PC-3 (cell line): ENCODE measurements at regions not wholly inside any gene's neighbourhood (a gene's known extent, or its start where the extent isn't known, plus 50 kb on each side); places are given as distances from the start of the nearest gene placed in this dataset.

Source experiments
- ATAC-seq: fragments of 200-7000 bp; cut with Tn5 transposase; 2 replicates; pipeline ENCODE4 v1.9.1; 2020; ENCODE audit warnings: mild to moderate bottlenecking, moderate library complexity
- BruUV-seq: library from RNA; stranded (reverse); fragments of 400-500 nt; replicated peaks from 2 replicates; lab custom pipeline; 2021; lab: Mats Ljungman, UMichigan
- CTCF ChIA-PET: fragments of 300-600 bp; sonication (Branson Sonifier 250); formaldehyde crosslinking; loops from one replicate; lab custom pipeline; 2022; ENCODE audit warnings: antibody characterized with exemption; lab: Charles Lee
- POLR2A ChIA-PET: fragments of 300-600 bp; sonication (Branson Sonifier 250); formaldehyde crosslinking; loops from one replicate; lab custom pipeline; 2022; ENCODE audit warnings: antibody characterized with exemption; ENCODE audit not compliant: unreplicated experiment; lab: Charles Lee
- DNase-seq: peaks from one replicate; pipeline ENCODE4 v3.0.0-alpha.2; 2015
- H2AFZ ChIP-seq: fragments of 300-600 bp; sonication (generic); 2 replicates; pipeline ENCODE4 v1.6.0; 2016; ENCODE audit warnings: antibody characterized with exemption, low read length
- H3F3A ChIP-seq: fragments of 300-600 bp; sonication (generic); one replicate; pipeline ENCODE4 v1.6.0; 2017; ENCODE audit warnings: antibody characterized with exemption, low read length, control low read depth, mild to moderate bottlenecking; ENCODE audit not compliant: unreplicated experiment
- H3K27ac ChIP-seq: fragments of 300-600 bp; sonication (generic); 2 replicates; pipeline ENCODE4 v1.5.1; 2016; ENCODE audit warnings: mild to moderate bottlenecking, low read length
- H3K27me3 ChIP-seq: fragments of 300-600 bp; sonication (generic); 2 replicates; pipeline ENCODE4 v1.6.1; 2016; ENCODE audit warnings: low read length, mixed read lengths
- H3K36me3 ChIP-seq: fragments of 300-600 bp; sonication (generic); 2 replicates; pipeline ENCODE4 v1.6.1; 2016; ENCODE audit warnings: low read depth, mixed run types, low read length, mixed read lengths
- H3K4me1 ChIP-seq: fragments of 300-600 bp; sonication (generic); 2 replicates; pipeline ENCODE4 v1.5.1; 2016; ENCODE audit warnings: low read length; ENCODE audit not compliant: insufficient read depth
- H3K4me2 ChIP-seq: fragments of 300-600 bp; sonication (generic); 2 replicates; pipeline ENCODE4 v1.6.0; 2016; ENCODE audit warnings: low read length
- H3K4me3 ChIP-seq: fragments of 300-600 bp; sonication (generic); 2 replicates; pipeline ENCODE4 v1.5.1; 2016; ENCODE audit warnings: mild to moderate bottlenecking, low read length, mixed read lengths
- H3K79me2 ChIP-seq: fragments of 300-600 bp; sonication (generic); 2 replicates; pipeline ENCODE4 v1.6.1; 2017; ENCODE audit warnings: low read length, mixed read lengths
- H3K9ac ChIP-seq: fragments of 300-600 bp; sonication (generic); 2 replicates; pipeline ENCODE4 v1.6.0; 2016; ENCODE audit warnings: mild to moderate bottlenecking, low read length
- H3K9me2 ChIP-seq: fragments of 300-600 bp; sonication (generic); replicated peaks from 2 replicates; pipeline ENCODE4 v1.6.1; 2016; ENCODE audit warnings: mixed run types, low read length, mixed read lengths
- H3K9me3 ChIP-seq: fragments of 300-600 bp; sonication (generic); 2 replicates; pipeline ENCODE4 v1.6.1; 2016; ENCODE audit warnings: low read length, mixed read lengths
- H4K20me1 ChIP-seq: fragments of 300-600 bp; sonication (generic); 2 replicates; pipeline ENCODE4 v1.6.1; 2016; ENCODE audit warnings: low read length, mixed read lengths
- CTCF ChIP-seq: fragments of 300-600 bp; sonication (generic); conservative IDR thresholded peaks from 2 replicates; pipeline ENCODE4 v1.5.1; 2017; ENCODE audit warnings: antibody characterized with exemption, low read depth, mild to moderate bottlenecking, low read length
- EZH2 ChIP-seq: fragments of 300-600 bp; sonication (generic); IDR thresholded peaks from one replicate; pipeline ENCODE4 v1.6.1; 2017; ENCODE audit warnings: antibody characterized with exemption, mild to moderate bottlenecking, low read length; ENCODE audit not compliant: unreplicated experiment
- EZH2phosphoT487 ChIP-seq: fragments of 300-600 bp; sonication (generic); IDR thresholded peaks from 2 replicates; pipeline ENCODE4 v1.6.1; 2018; ENCODE audit warnings: mild to moderate bottlenecking, antibody characterized with exemption, low read length, borderline replicate concordance
- intact Hi-C: fragments of 100-400 bp; cut with micrococcal nuclease; formaldehyde crosslinking; loops from 2 replicates; pipeline ENCODE4 v1.9.0; 2023

- Histone ChIP-seq H3K4me1 (peaks cover 22% of the 10 kb centered on the region), H3F3A (no peaks in the 10 kb centered on the region), H3K9me2 (no peaks in the 10 kb centered on the region), H3K4me3 (no peak overlapping the region), H3K79me2 (no peaks in the 10 kb centered on the region), H3K27me3 (no peaks in the 10 kb centered on the region), H3K9me3 (no peaks in the 10 kb centered on the region), H3K4me2 (no peak overlapping the region), H2AFZ (no peak overlapping the region), H4K20me1 (no peaks in the 10 kb centered on the region), H3K36me3 (no peaks in the 10 kb centered on the region), H3K9ac (no peak overlapping the region), H3K27ac (no peak overlapping the region)
- POLR2A ChIA-PET, result interaction anchor here (0.6 kb wide), 1 partner anchor 25 kb away, joined by 3 read pairs; no protein-coding TSS in a partner anchor
- no peak for DNase-seq
- TF ChIP-seq EZH2 (no peak), EZH2phosphoT487 (no peak), CTCF (no peak)
- intact Hi-C loops, result no loop called here
- ATAC-seq, result no peak
- BruUV-seq, result no TSS peak
- CTCF ChIA-PET, result no interaction called here
Measured at GRCh38 chr14:34046799-34047520, 96.1 kb upstream of the EGLN3 start.

GRCh38 chr14:34044666-34045306, 93.9 kb upstream of the EGLN3 start:
- Histone ChIP-seq H3K27me3 (no peaks in the 10 kb centered on the region), H3K79me2 (no peaks in the 10 kb centered on the region), H3F3A (no peaks in the 10 kb centered on the region), H2AFZ (no peak overlapping the region), H3K27ac (no peak overlapping the region), H3K4me1 (peaks cover 17% of the 10 kb centered on the region), H4K20me1 (no peaks in the 10 kb centered on the region), H3K9ac (no peak overlapping the region), H3K4me3 (no peak overlapping the region), H3K9me3 (no peaks in the 10 kb centered on the region), H3K36me3 (no peaks in the 10 kb centered on the region), H3K4me2 (no peak overlapping the region), H3K9me2 (no peaks in the 10 kb centered on the region)
- ATAC-seq (no peak), DNase-seq (no peak)
- intact Hi-C loops, result no loop called here
- POLR2A ChIA-PET, result no interaction called here
- TF ChIP-seq CTCF (no peak), EZH2 (no peak), EZH2phosphoT487 (no peak)
- BruUV-seq, result no TSS peak
- CTCF ChIA-PET, result no interaction called here

GRCh38 chr14:34044373-34044637, 93.4 kb upstream of the EGLN3 start:
- ChIA-PET CTCF (interaction anchor here (1.3 kb wide), 1 partner anchor 54 kb away, joined by 3 read pairs; no protein-coding TSS in a partner anchor), POLR2A (no interaction called here)
- DNase-seq (no peak), ATAC-seq (no peak)
- no peaks in the 10 kb centered on the region for H3K36me3 ChIP-seq
- peak overlapping the region; percentile 58 for H2AFZ ChIP-seq
- BruUV-seq, result no TSS peak
- H3K9me2 ChIP-seq, result no peaks in the 10 kb centered on the region
- no peaks in the 10 kb centered on the region for H3K27me3 ChIP-seq
- no peaks in the 10 kb centered on the region for H3K9me3 ChIP-seq
- no peak overlapping the region for H3K4me3 ChIP-seq
- peak overlapping the region; percentile 45 for H3K27ac ChIP-seq
- H4K20me1 ChIP-seq, result no peaks in the 10 kb centered on the region
- no peaks in the 10 kb centered on the region for H3K79me2 ChIP-seq
- H3K4me1 ChIP-seq, result peaks cover 17% of the 10 kb centered on the region
- intact Hi-C loops, result no loop called here
- H3K9ac ChIP-seq, result no peak overlapping the region
- no peaks in the 10 kb centered on the region for H3F3A ChIP-seq
- no peak overlapping the region for H3K4me2 ChIP-seq
- no peak for TF ChIP-seq EZH2phosphoT487
- no peak for TF ChIP-seq EZH2
- TF ChIP-seq CTCF, result no peak
